WTC11 (cell line): ENCODE measurements at regions not wholly inside any gene's neighbourhood (a gene's known extent, or its start where the extent isn't known, plus 50 kb on each side); places are given as distances from the start of the nearest gene placed in this dataset.

Source experiments
- CBFB ChIP-seq: sonication (generic); formaldehyde crosslinking; IDR thresholded peaks from 2 replicates; pipeline ENCODE4 v1.8.1; 2022; ENCODE audit warnings: mild to moderate bottlenecking, low read depth, missing genetic modification reagents
- GABPB1 ChIP-seq: sonication (generic); formaldehyde crosslinking; IDR thresholded peaks from 2 replicates; pipeline ENCODE4 v1.8.1; 2023; ENCODE audit warnings: mild to moderate bottlenecking, missing genetic modification reagents
- RORB ChIP-seq: fragments of 250-450 bp; sonication (Bioruptor Pico); IDR thresholded peaks from 2 replicates; pipeline ENCODE4 v1.9.0; 2021; ENCODE audit warnings: mild to moderate bottlenecking
- SP1 ChIP-seq: sonication (generic); formaldehyde crosslinking; conservative IDR thresholded peaks from 2 replicates; pipeline ENCODE4 v1.8.1; 2022; ENCODE audit warnings: missing genetic modification reagents
- TF ChIP-seq, protein P1 (sequence below): fragments of 200-600 bp; IDR thresholded peaks from 2 replicates; pipeline ENCODE4 v1.8.0; 2022; ENCODE audit warnings: antibody characterized with exemption
- TF ChIP-seq, protein P2 (sequence below): sonication (generic); formaldehyde crosslinking; IDR thresholded peaks from 2 replicates; pipeline ENCODE4 v1.8.0; 2022; ENCODE audit warnings: mild to moderate bottlenecking, missing genetic modification reagents
- TF ChIP-seq, protein P3 (sequence below): sonication (generic); formaldehyde crosslinking; IDR thresholded peaks from 2 replicates; pipeline ENCODE4 v1.8.1; 2023; ENCODE audit warnings: mild to moderate bottlenecking, missing genetic modification reagents

DNA sequence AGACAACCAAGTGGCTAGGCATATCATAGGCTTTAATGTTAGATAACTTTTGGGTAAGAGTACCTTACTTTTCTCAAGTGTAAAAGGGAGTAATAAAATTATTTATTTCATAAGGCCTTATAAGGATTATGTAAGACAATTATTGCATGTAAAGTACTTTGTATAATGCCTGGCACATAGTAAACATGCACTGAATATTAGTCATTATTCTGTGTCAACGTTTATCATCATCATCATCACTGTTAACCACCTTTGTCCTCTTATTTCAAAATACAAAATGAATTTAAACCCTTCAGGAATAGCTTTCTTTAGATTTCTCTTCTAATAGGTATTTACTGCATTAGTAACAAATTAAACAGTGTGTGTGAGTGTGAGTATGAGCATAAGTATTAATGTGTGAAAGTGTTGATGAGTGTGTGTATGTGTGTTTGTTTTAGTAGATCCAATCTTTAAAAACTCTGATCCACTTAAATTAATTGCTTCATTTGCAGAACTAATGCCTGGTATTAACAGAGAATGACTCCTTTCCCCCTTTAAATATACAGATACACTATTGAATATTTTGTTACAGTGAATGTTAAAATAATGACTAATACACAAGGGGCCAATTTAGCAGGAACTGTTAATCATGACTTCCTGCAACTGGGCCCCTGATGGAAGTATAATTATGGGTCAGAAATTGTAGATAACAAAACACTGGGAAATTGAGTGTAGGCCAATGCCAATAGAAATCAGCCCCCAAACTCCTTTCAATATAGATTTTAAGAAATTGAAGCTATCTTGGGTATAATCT is 213.3 kb upstream of the FZD8 start:
- no peak for TF ChIP-seq SP1
- TF ChIP-seq, protein P1, sequence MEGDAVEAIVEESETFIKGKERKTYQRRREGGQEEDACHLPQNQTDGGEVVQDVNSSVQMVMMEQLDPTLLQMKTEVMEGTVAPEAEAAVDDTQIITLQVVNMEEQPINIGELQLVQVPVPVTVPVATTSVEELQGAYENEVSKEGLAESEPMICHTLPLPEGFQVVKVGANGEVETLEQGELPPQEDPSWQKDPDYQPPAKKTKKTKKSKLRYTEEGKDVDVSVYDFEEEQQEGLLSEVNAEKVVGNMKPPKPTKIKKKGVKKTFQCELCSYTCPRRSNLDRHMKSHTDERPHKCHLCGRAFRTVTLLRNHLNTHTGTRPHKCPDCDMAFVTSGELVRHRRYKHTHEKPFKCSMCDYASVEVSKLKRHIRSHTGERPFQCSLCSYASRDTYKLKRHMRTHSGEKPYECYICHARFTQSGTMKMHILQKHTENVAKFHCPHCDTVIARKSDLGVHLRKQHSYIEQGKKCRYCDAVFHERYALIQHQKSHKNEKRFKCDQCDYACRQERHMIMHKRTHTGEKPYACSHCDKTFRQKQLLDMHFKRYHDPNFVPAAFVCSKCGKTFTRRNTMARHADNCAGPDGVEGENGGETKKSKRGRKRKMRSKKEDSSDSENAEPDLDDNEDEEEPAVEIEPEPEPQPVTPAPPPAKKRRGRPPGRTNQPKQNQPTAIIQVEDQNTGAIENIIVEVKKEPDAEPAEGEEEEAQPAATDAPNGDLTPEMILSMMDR = no peak
- TF ChIP-seq RORB (CRISPR knock-in tag) = no peak
- no peak for TF ChIP-seq GABPB1 (CRISPR knock-in tag)
- no peak for TF ChIP-seq CBFB (CRISPR knock-in tag)
- TF ChIP-seq, protein P2, sequence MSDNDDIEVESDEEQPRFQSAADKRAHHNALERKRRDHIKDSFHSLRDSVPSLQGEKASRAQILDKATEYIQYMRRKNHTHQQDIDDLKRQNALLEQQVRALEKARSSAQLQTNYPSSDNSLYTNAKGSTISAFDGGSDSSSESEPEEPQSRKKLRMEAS (CRISPR knock-in tag) = no peak
- TF ChIP-seq, protein P3, sequence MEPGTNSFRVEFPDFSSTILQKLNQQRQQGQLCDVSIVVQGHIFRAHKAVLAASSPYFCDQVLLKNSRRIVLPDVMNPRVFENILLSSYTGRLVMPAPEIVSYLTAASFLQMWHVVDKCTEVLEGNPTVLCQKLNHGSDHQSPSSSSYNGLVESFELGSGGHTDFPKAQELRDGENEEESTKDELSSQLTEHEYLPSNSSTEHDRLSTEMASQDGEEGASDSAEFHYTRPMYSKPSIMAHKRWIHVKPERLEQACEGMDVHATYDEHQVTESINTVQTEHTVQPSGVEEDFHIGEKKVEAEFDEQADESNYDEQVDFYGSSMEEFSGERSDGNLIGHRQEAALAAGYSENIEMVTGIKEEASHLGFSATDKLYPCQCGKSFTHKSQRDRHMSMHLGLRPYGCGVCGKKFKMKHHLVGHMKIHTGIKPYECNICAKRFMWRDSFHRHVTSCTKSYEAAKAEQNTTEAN = no peak
